ENCODE measurements at regions not wholly inside any gene's neighbourhood (a gene's known extent, or its start where the extent isn't known, plus 50 kb on each side); places are given as distances from the start of the nearest gene placed in this dataset.

GRCh38 chr11:42243385-42243784, 783.9 kb upstream of the LRRC4C start:
- no peak for TF ChIP-seq POLR2A (IDR thresholded peaks at IDR 0.05)
- TF ChIP-seq CTCF (IDR thresholded peaks at IDR 0.05 in 4 of 5, conservative IDR thresholded peaks at IDR 0.05 in 1 of 5): no peak
